ENCODE measurements at regions not wholly inside any gene's neighbourhood (a gene's known extent, or its start where the extent isn't known, plus 50 kb on each side); places are given as distances from the start of the nearest gene placed in this dataset.

DNA sequence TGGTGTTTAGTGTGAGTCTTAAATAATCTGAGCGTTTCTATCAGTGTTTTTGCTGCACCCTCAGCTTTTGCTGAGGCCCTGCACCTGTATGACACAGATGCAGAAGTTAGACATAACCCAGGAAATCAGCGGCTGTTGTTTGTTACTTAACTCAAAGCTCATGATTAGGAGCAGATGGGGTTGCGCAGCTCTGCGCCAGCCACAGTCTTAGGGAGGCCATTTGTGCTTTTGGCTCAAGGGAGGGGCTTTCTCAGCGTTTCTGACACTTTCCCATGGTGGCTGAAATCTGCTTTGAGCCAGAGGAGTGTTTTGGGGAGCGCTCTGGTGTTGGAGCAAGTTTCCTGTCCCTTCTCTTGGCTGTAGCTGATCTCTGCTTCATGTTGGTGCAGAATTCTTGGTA is 433.8 kb downstream of the NAF1 start:
- TF ChIP-seq, protein P1, sequence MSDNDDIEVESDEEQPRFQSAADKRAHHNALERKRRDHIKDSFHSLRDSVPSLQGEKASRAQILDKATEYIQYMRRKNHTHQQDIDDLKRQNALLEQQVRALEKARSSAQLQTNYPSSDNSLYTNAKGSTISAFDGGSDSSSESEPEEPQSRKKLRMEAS (IDR thresholded peaks at IDR 0.05) = no peak
- TF ChIP-seq, protein P2, sequence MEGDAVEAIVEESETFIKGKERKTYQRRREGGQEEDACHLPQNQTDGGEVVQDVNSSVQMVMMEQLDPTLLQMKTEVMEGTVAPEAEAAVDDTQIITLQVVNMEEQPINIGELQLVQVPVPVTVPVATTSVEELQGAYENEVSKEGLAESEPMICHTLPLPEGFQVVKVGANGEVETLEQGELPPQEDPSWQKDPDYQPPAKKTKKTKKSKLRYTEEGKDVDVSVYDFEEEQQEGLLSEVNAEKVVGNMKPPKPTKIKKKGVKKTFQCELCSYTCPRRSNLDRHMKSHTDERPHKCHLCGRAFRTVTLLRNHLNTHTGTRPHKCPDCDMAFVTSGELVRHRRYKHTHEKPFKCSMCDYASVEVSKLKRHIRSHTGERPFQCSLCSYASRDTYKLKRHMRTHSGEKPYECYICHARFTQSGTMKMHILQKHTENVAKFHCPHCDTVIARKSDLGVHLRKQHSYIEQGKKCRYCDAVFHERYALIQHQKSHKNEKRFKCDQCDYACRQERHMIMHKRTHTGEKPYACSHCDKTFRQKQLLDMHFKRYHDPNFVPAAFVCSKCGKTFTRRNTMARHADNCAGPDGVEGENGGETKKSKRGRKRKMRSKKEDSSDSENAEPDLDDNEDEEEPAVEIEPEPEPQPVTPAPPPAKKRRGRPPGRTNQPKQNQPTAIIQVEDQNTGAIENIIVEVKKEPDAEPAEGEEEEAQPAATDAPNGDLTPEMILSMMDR (IDR thresholded peaks at IDR 0.05; ENCODE audit: low read depth, low read length, missing input control) = no peak

All from liver (tissue), 2 donors.